ENCODE measurements at regions not wholly inside any gene's neighbourhood (a gene's known extent, or its start where the extent isn't known, plus 50 kb on each side); places are given as distances from the start of the nearest gene placed in this dataset.
A peak's percentile ranks its signal among the peaks of the same experiment; 100 is the strongest.

DNA sequence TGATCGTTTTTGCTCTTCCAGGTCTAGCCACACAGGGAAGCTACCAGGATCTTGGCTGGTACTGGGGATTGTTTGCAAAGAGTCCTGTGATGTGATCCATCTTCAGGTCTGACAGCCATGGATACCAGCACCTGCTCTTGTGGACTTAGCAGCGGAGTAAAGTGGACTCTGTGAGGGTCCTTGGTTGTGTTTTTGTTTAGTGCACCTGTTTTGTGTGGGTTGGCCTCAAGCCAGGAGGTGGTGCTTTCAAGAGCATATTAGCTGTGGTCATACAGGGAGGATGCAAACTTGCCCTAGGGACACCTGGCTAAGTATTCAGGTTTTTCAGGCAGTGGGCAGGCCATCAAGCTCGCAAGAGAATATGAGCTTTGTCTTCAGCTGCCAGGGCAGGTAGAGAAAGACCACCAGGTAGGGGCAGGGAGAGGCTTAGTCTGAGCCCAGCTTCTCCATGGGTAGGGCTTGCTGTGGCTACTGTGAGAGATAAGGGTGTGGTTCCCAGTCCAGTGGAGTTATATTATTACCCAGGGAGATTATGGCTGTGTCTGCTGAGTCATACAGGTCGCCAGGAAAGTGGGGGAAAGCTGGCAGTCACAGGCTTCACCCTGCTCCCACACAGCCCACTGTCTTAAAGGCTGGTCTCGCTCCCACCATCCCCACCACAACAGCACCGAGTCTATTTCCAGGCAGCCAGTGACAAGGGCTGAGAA lies 293.7 kb downstream of the PCDH18 start:
- TF ChIP-seq, protein P1, sequence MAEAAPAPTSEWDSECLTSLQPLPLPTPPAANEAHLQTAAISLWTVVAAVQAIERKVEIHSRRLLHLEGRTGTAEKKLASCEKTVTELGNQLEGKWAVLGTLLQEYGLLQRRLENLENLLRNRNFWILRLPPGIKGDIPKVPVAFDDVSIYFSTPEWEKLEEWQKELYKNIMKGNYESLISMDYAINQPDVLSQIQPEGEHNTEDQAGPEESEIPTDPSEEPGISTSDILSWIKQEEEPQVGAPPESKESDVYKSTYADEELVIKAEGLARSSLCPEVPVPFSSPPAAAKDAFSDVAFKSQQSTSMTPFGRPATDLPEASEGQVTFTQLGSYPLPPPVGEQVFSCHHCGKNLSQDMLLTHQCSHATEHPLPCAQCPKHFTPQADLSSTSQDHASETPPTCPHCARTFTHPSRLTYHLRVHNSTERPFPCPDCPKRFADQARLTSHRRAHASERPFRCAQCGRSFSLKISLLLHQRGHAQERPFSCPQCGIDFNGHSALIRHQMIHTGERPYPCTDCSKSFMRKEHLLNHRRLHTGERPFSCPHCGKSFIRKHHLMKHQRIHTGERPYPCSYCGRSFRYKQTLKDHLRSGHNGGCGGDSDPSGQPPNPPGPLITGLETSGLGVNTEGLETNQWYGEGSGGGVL (tag by site-specific recombination; IDR thresholded peaks at IDR 0.05): 0 out of 2 replicates have a peak, but pooled peaks have one; percentile 15
- no peak for TF ChIP-seq ZNF121 (tag by site-specific recombination; IDR thresholded peaks at IDR 0.05)
- TF ChIP-seq, protein P2, sequence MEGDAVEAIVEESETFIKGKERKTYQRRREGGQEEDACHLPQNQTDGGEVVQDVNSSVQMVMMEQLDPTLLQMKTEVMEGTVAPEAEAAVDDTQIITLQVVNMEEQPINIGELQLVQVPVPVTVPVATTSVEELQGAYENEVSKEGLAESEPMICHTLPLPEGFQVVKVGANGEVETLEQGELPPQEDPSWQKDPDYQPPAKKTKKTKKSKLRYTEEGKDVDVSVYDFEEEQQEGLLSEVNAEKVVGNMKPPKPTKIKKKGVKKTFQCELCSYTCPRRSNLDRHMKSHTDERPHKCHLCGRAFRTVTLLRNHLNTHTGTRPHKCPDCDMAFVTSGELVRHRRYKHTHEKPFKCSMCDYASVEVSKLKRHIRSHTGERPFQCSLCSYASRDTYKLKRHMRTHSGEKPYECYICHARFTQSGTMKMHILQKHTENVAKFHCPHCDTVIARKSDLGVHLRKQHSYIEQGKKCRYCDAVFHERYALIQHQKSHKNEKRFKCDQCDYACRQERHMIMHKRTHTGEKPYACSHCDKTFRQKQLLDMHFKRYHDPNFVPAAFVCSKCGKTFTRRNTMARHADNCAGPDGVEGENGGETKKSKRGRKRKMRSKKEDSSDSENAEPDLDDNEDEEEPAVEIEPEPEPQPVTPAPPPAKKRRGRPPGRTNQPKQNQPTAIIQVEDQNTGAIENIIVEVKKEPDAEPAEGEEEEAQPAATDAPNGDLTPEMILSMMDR (tag by site-specific recombination; IDR thresholded peaks at IDR 0.05): no peak
